Suprapubic skin (tissue), 4 donors: ENCODE measurements at regions not wholly inside any gene's neighbourhood (a gene's known extent, or its start where the extent isn't known, plus 50 kb on each side); places are given as distances from the start of the nearest gene placed in this dataset.

Experiments
- DNase-seq, 2 donors: peaks; one replicate each; pipeline ENCODE4 v3.0.0-alpha.2; 2019; ENCODE audit warnings: low spot score in 2 of 2
- H3K27ac ChIP-seq: fragments of 200-600 bp; sonication (generic); one replicate; pipeline ENCODE4 v1.5.1; 2019
- H3K27me3 ChIP-seq: fragments of 200-600 bp; sonication (generic); one replicate; pipeline ENCODE4 v1.5.1; 2019
- H3K36me3 ChIP-seq: fragments of 200-600 bp; sonication (generic); one replicate; pipeline ENCODE4 v1.5.1; 2019
- H3K4me1 ChIP-seq: fragments of 200-600 bp; sonication (generic); one replicate; pipeline ENCODE4 v1.5.1; 2019
- H3K4me3 ChIP-seq: fragments of 200-600 bp; sonication (generic); one replicate; pipeline ENCODE4 v1.5.1; 2019; ENCODE audit warnings: mild to moderate bottlenecking
- H3K9me3 ChIP-seq: fragments of 200-600 bp; sonication (generic); one replicate; pipeline ENCODE4 v1.5.1; 2019
- EP300 ChIP-seq: sonication (generic); formaldehyde crosslinking; IDR thresholded peaks from one replicate; pipeline ENCODE4 v1.6.1; 2017; ENCODE audit warnings: antibody characterized with exemption
- POLR2A ChIP-seq, 2 donors: fragments of 450-650 bp; IDR thresholded peaks; one replicate each; pipeline ENCODE4 v1.6.1; 2017; ENCODE audit warnings: antibody characterized with exemption in 2 of 2, mild to moderate bottlenecking in 2 of 2, moderate library complexity in 2 of 2
- POLR2AphosphoS5 ChIP-seq, 3 donors: sonication (generic); formaldehyde crosslinking; IDR thresholded peaks; one replicate each; pipeline ENCODE4 v1.6.1; 2017; ENCODE audit warnings: antibody characterized with exemption in 3 of 3
- WGBS: methylation state at CpG from one replicate; pipeline ENCODE4 v1.1.5; 2018; 5-methylcytosine and 5-hydroxymethylcytosine counted together
- TF ChIP-seq, protein P1 (sequence below), 2 donors: fragments of 200-600 bp in 1 of 2; fragments of 450-650 bp in 1 of 2; sonication (generic) in 1 of 2; IDR thresholded peaks; one replicate each; pipeline ENCODE4 v1.5.1; 2016 to 2019; ENCODE audit warnings: antibody characterized with exemption in 2 of 2, mild to moderate bottlenecking in 1 of 2, moderate library complexity in 1 of 2

DNA sequence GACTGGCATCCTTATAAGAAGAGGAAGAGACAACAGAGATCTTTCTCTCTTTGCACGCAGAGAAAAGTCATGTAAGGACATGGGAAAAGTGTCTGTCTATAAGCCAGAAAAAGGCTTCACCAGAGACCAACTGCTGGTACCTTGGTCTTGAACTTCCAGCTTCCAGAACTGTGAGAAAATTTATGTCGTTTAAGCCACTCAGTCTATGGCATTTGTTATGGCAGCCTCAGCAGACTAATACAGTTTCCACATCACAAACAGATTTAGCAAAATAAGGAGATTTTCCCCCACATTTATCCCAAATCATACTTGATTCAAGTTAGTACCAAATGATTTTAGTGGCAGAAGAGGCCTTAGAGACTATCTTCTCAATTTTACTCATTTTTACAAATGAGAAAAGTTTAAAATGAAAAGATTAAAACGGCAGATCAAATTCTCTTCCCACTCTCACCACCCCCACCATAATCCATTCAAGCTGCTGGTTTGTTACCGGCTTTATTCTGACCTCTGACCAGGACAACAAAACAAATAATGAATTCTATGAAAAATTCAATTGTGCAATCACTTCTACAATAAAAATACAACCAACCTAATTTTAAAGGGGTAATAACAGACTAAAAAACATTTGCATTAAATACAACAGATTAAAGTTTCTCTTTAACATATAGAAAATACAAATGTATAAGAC lies 316.3 kb downstream of the TBC1D4 start:
- no peak for TF ChIP-seq EP300
- TF ChIP-seq POLR2A (IDR thresholded peaks at IDR 0.05) = no peak
- TF ChIP-seq, protein P1, sequence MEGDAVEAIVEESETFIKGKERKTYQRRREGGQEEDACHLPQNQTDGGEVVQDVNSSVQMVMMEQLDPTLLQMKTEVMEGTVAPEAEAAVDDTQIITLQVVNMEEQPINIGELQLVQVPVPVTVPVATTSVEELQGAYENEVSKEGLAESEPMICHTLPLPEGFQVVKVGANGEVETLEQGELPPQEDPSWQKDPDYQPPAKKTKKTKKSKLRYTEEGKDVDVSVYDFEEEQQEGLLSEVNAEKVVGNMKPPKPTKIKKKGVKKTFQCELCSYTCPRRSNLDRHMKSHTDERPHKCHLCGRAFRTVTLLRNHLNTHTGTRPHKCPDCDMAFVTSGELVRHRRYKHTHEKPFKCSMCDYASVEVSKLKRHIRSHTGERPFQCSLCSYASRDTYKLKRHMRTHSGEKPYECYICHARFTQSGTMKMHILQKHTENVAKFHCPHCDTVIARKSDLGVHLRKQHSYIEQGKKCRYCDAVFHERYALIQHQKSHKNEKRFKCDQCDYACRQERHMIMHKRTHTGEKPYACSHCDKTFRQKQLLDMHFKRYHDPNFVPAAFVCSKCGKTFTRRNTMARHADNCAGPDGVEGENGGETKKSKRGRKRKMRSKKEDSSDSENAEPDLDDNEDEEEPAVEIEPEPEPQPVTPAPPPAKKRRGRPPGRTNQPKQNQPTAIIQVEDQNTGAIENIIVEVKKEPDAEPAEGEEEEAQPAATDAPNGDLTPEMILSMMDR (IDR thresholded peaks at IDR 0.05) = no peak
- no peak for TF ChIP-seq POLR2AphosphoS5 (IDR thresholded peaks at IDR 0.05)
- no peak for DNase-seq
- WGBS = 75% methylated on average over 4 of the region's 4 CpGs
- H3K36me3 ChIP-seq = no peaks in the 10 kb centered on the region
- H3K27ac ChIP-seq = no peak overlapping the region
- no peaks in the 10 kb centered on the region for H3K27me3 ChIP-seq
- H3K9me3 ChIP-seq = no peaks in the 10 kb centered on the region
- H3K4me1 ChIP-seq = no peaks in the 10 kb centered on the region
- no peak overlapping the region for H3K4me3 ChIP-seq

GRCh38 chr13:75161804-75162203 lies 320.2 kb downstream of the TBC1D4 start:
- no peaks in the 10 kb centered on the region for H3K27me3 ChIP-seq
- 53% methylated on average over 8 of the region's 8 CpGs for WGBS
- TF ChIP-seq, protein P1 (IDR thresholded peaks at IDR 0.05) = no peak
- TF ChIP-seq POLR2AphosphoS5 (IDR thresholded peaks at IDR 0.05) (no peak), EP300 (no peak), POLR2A (IDR thresholded peaks at IDR 0.05) (no peak)

GRCh38 chr13:75160984-75161383 lies 321.0 kb downstream of the TBC1D4 start:
- H3K4me1 ChIP-seq = no peaks in the 10 kb centered on the region
- no peaks in the 10 kb centered on the region for H3K27me3 ChIP-seq
- TF ChIP-seq EP300 (no peak), POLR2AphosphoS5 (IDR thresholded peaks at IDR 0.05) (no peak), POLR2A (IDR thresholded peaks at IDR 0.05) (no peak)
- TF ChIP-seq, protein P1 (IDR thresholded peaks at IDR 0.05) = no peak
- H3K9me3 ChIP-seq = no peaks in the 10 kb centered on the region
- no peaks in the 10 kb centered on the region for H3K36me3 ChIP-seq
- H3K27ac ChIP-seq = no peak overlapping the region
- no peak overlapping the region for H3K4me3 ChIP-seq
- 89% methylated on average over 1 of the region's 1 CpG for WGBS
- no peak for DNase-seq

More at GRCh38 chr13:75161804-75162203, 320.2 kb downstream of the TBC1D4 start:
- H3K4me3 ChIP-seq = no peak overlapping the region
- H3K27ac ChIP-seq = no peak overlapping the region
- no peak for DNase-seq
- no peaks in the 10 kb centered on the region for H3K4me1 ChIP-seq
- H3K36me3 ChIP-seq = no peaks in the 10 kb centered on the region
- H3K9me3 ChIP-seq = no peaks in the 10 kb centered on the region

- Histone ChIP-seq H3K27ac (no peak overlapping the region), H3K9me3 (no peaks in the 10 kb centered on the region), H3K36me3 (no peaks in the 10 kb centered on the region), H3K4me1 (no peaks in the 10 kb centered on the region), H3K27me3 (no peaks in the 10 kb centered on the region), H3K4me3 (no peak overlapping the region)
- no peak for DNase-seq
- TF ChIP-seq EP300 (no peak), POLR2AphosphoS5 (IDR thresholded peaks at IDR 0.05) (no peak), POLR2A (IDR thresholded peaks at IDR 0.05) (no peak)
- TF ChIP-seq, protein P1 (IDR thresholded peaks at IDR 0.05) = no peak
- 57% methylated on average over 4 of the region's 4 CpGs for WGBS
Observed at GRCh38 chr13:75154331-75154730, 327.6 kb downstream of the TBC1D4 start.

GRCh38 chr13:75153834-75154233 lies 328.1 kb downstream of the TBC1D4 start:
- TF ChIP-seq POLR2A (IDR thresholded peaks at IDR 0.05) = no peak
- no peak for TF ChIP-seq POLR2AphosphoS5 (IDR thresholded peaks at IDR 0.05)
- TF ChIP-seq, protein P1 (IDR thresholded peaks at IDR 0.05) = no peak
- TF ChIP-seq EP300 = no peak
- no peaks in the 10 kb centered on the region for H3K9me3 ChIP-seq
- H3K4me3 ChIP-seq = no peak overlapping the region
- H3K27ac ChIP-seq = no peak overlapping the region
- no peaks in the 10 kb centered on the region for H3K27me3 ChIP-seq
- no peaks in the 10 kb centered on the region for H3K36me3 ChIP-seq
- DNase-seq = no peak
- no peaks in the 10 kb centered on the region for H3K4me1 ChIP-seq
